ENCODE measurements at regions not wholly inside any gene's neighbourhood (a gene's known extent, or its start where the extent isn't known, plus 50 kb on each side); places are given as distances from the start of the nearest gene placed in this dataset.
A peak's percentile ranks its signal among the peaks of the same experiment; 100 is the strongest.

GRCh38 chr20:9919271-9920014 lies 80.6 kb upstream of the PAK5 start:
- DNase-seq (ENCODE audit: low read depth): no peak

- no peak for DNase-seq (ENCODE audit: low read depth)
Measured at GRCh38 chr20:9918348-9918747, 79.5 kb upstream of the PAK5 start.

- no peak for DNase-seq (ENCODE audit: low read depth)
Measured at GRCh38 chr20:9916761-9917160, 77.9 kb upstream of the PAK5 start.

GRCh38 chr20:9912858-9913434 lies 74.1 kb upstream of the PAK5 start:
- DNase-seq (ENCODE audit: low read depth): peak; percentile 3

GRCh38 chr20:9912290-9912689 lies 73.4 kb upstream of the PAK5 start:
- no peak for DNase-seq (ENCODE audit: low read depth)

GRCh38 chr20:9911519-9911918 lies 72.6 kb upstream of the PAK5 start:
- no peak for DNase-seq (ENCODE audit: low read depth)

GRCh38 chr20:9909167-9909566 lies 70.3 kb upstream of the PAK5 start:
- DNase-seq (ENCODE audit: low read depth): no peak

GRCh38 chr20:9903048-9903655 lies 64.3 kb upstream of the PAK5 start:
- DNase-seq (ENCODE audit: low read depth): no peak

GRCh38 chr20:9889270-9889981 lies 50.5 kb upstream of the PAK5 start:
- DNase-seq (ENCODE audit: low read depth): no peak
